DOHH2 (cell line): ENCODE measurements at regions not wholly inside any gene's neighbourhood (a gene's known extent, or its start where the extent isn't known, plus 50 kb on each side); places are given as distances from the start of the nearest gene placed in this dataset.
"Not testable (repeated sequence)": the region's sequence is repeated elsewhere in the genome, so short reads cannot be mapped to it uniquely, and the experiment has no call there.

ENCODE experiments used
- CTCF ChIP-seq: fragments of 200-600 bp; sonication (generic); IDR thresholded peaks from one replicate; pipeline ENCODE4 v1.5.1; 2014; ENCODE audit warnings: antibody characterized with exemption, mild to moderate bottlenecking, low read depth, low read length; ENCODE audit not compliant: poor library complexity, severe bottlenecking
- EZH2phosphoT487 ChIP-seq: fragments of 200-600 bp; sonication (generic); IDR thresholded peaks from 2 replicates; pipeline ENCODE4 v1.6.1; 2017; ENCODE audit warnings: borderline replicate concordance, mild to moderate bottlenecking, antibody characterized with exemption, low read length, moderate library complexity, mixed read lengths

- not testable (repeated sequence) for TF ChIP-seq CTCF, EZH2phosphoT487
These were observed 79.6 kb upstream of the KIF5B start for GRCh38 chr10:32135796-32136195.
